Liver (tissue), 8 donors: ENCODE measurements at regions not wholly inside any gene's neighbourhood (a gene's known extent, or its start where the extent isn't known, plus 50 kb on each side); places are given as distances from the start of the nearest gene placed in this dataset.
A peak's percentile ranks its signal among the peaks of the same experiment; 100 is the strongest.

Experiments used
- DNase-seq: peaks from one replicate; pipeline ENCODE4 v3.0.0-alpha.2; 2017; ENCODE audit warnings: low spot score
- H3K27ac ChIP-seq, 2 donors: one replicate each; pipeline ENCODE4 v1.7.0; 2013; ENCODE audit warnings: inconsistent platforms in 2 of 2, low read length in 2 of 2, control low read depth in 1 of 2, low read depth in 1 of 2, mild to moderate bottlenecking in 1 of 2
- H3K27me3 ChIP-seq, 4 donors: one replicate each; pipeline versions ENCODE4 v1.6.1 to v1.7.0; 2013; ENCODE audit warnings: low read length in 3 of 4, inconsistent platforms in 1 of 4, mild to moderate bottlenecking in 1 of 4, moderate library complexity in 1 of 4; ENCODE audit not compliant: control insufficient read depth in 4 of 4, insufficient read depth in 4 of 4
- H3K36me3 ChIP-seq, 4 donors: one replicate each; pipeline versions ENCODE4 v1.6.1 to v1.7.0; 2013; ENCODE audit warnings: low read length in 3 of 4, mild to moderate bottlenecking in 3 of 4, low read depth in 1 of 4, moderate library complexity in 1 of 4; ENCODE audit not compliant: control insufficient read depth in 4 of 4, insufficient read depth in 3 of 4
- H3K4me1 ChIP-seq, 4 donors: one replicate each; pipeline versions ENCODE4 v1.6.1 to v1.7.0; 2013; ENCODE audit warnings: low read length in 3 of 4, mild to moderate bottlenecking in 3 of 4, moderate library complexity in 1 of 4; ENCODE audit not compliant: control insufficient read depth in 4 of 4, insufficient read depth in 4 of 4
- H3K4me3 ChIP-seq, 3 donors: one replicate each; pipeline versions ENCODE4 v1.6.1 to v1.7.0; 2013; ENCODE audit warnings: low read length in 3 of 3, control low read depth in 1 of 3, low read depth in 1 of 3, mild to moderate bottlenecking in 1 of 3
- H3K9ac ChIP-seq, 2 donors: one replicate each; pipeline ENCODE4 v1.7.0; 2013; ENCODE audit warnings: low read length in 2 of 2, mild to moderate bottlenecking in 2 of 2, moderate library complexity in 2 of 2, control low read depth in 1 of 2, low read depth in 1 of 2
- H3K9me3 ChIP-seq, 4 donors: one replicate each; pipeline versions ENCODE4 v1.6.1 to v1.7.0; 2013; ENCODE audit warnings: low read length in 3 of 4; ENCODE audit not compliant: control insufficient read depth in 4 of 4
- ATF3 ChIP-seq: IDR thresholded peaks from 2 replicates; pipeline ENCODE4 v1.6.1; 2016; ENCODE audit warnings: antibody characterized with exemption
- CTCF ChIP-seq: fragments of 150-350 bp; IDR thresholded peaks from 2 replicates; pipeline ENCODE4 v1.5.1; 2017; ENCODE audit warnings: improper control_type of control experiment, low read depth, low read length; ENCODE audit not compliant: missing input control
- EGR1 ChIP-seq, 2 donors: IDR thresholded peaks; 2 replicates each; pipeline ENCODE4 v1.6.1; 2016 to 2018; ENCODE audit warnings: antibody characterized with exemption in 2 of 2, low read depth in 2 of 2
- FOXA1 ChIP-seq: IDR thresholded peaks from 2 replicates; pipeline ENCODE4 v1.6.1; 2016; ENCODE audit warnings: antibody characterized with exemption
- FOXA2 ChIP-seq: IDR thresholded peaks from 2 replicates; pipeline ENCODE4 v1.6.1; 2016; ENCODE audit warnings: antibody characterized with exemption
- GABPA ChIP-seq, 2 donors: IDR thresholded peaks in 1 of 2; conservative IDR thresholded peaks in 1 of 2; 2 replicates each; pipeline ENCODE4 v1.6.1; 2016; ENCODE audit warnings: antibody characterized with exemption in 2 of 2, mild to moderate bottlenecking in 1 of 2, moderate library complexity in 1 of 2
- HNF4A ChIP-seq, 2 donors: conservative IDR thresholded peaks; 2 replicates each; pipeline ENCODE4 v1.6.1; 2016; ENCODE audit warnings: antibody characterized with exemption in 2 of 2, mild to moderate bottlenecking in 2 of 2
- HNF4G ChIP-seq: IDR thresholded peaks from 2 replicates; pipeline ENCODE4 v1.6.1; 2016; ENCODE audit warnings: antibody characterized with exemption
- JUND ChIP-seq, 2 donors: IDR thresholded peaks; 2 replicates each; pipeline ENCODE4 v1.6.1; 2016; ENCODE audit warnings: antibody characterized with exemption in 2 of 2
- MAX ChIP-seq: IDR thresholded peaks from 2 replicates; pipeline ENCODE4 v1.6.1; 2016; ENCODE audit warnings: antibody characterized with exemption
- NR2F2 ChIP-seq: IDR thresholded peaks from 2 replicates; pipeline ENCODE4 v1.6.1; 2016; ENCODE audit warnings: antibody characterized with exemption
- RAD21 ChIP-seq, 2 donors: IDR thresholded peaks; 2 replicates each; pipeline ENCODE4 v1.6.1; 2016; ENCODE audit warnings: antibody characterized with exemption in 2 of 2, mild to moderate bottlenecking in 2 of 2
- REST ChIP-seq: IDR thresholded peaks from 2 replicates; pipeline ENCODE4 v1.6.1; 2016; ENCODE audit warnings: antibody characterized with exemption, mild to moderate bottlenecking
- SP1 ChIP-seq: IDR thresholded peaks from 2 replicates; pipeline ENCODE4 v1.6.1; 2018; ENCODE audit warnings: antibody characterized with exemption, mild to moderate bottlenecking
- TAF1 ChIP-seq: conservative IDR thresholded peaks from 2 replicates; pipeline ENCODE4 v1.6.1; 2016; ENCODE audit warnings: antibody characterized with exemption, mild to moderate bottlenecking
- ZBTB33 ChIP-seq: IDR thresholded peaks from 2 replicates; pipeline ENCODE4 v1.6.1; 2016; ENCODE audit warnings: antibody characterized with exemption
- WGBS: extraction: QIAGEN DNeasy Blood & Tissue Kit; methylation state at CpG from one replicate; pipeline ENCODE4 v1.1.7; 2013; 5-methylcytosine and 5-hydroxymethylcytosine counted together
- donor health status: healthy.
- donor health status: healthy.
- donor health status: healthy.
- donor health status: healthy.
- donor health status: healthy.

- TF ChIP-seq REST: no peak
Measured at GRCh38 chr15:98543237-98543636, 105.1 kb upstream of the IGF1R start (continued).

GRCh38 chr15:98546329-98546728, 102.0 kb upstream of the IGF1R start:
- 88% methylated on average over 9 of the region's 9 CpGs for WGBS

GRCh38 chr15:98547275-98547674, 101.1 kb upstream of the IGF1R start:
- no peaks in the 10 kb centered on the region for H3K9me3 ChIP-seq
- TF ChIP-seq SP1: no peak
- no peak for TF ChIP-seq TAF1
- TF ChIP-seq CTCF: no peak
- no peak for TF ChIP-seq ATF3
- TF ChIP-seq HNF4A (conservative IDR thresholded peaks at IDR 0.05): no peak
- TF ChIP-seq HNF4G: no peak
- TF ChIP-seq ZBTB33: no peak
- TF ChIP-seq GABPA (IDR thresholded peaks at IDR 0.05 in 1 of 2, conservative IDR thresholded peaks at IDR 0.05 in 1 of 2): no peak
- TF ChIP-seq NR2F2: no peak
- no peak for TF ChIP-seq MAX
- no peak for DNase-seq
- H3K27ac ChIP-seq: peak overlapping the region in 1 of 2 donors; percentile 6
- 18% methylated on average over 5 of the region's 5 CpGs for WGBS
- peaks cover 0 to 1% (median 0%) of the 10 kb centered on the region in 4 donors for H3K36me3 ChIP-seq
- peaks cover 0 to 6% (median 2%) of the 10 kb centered on the region in 4 donors for H3K4me1 ChIP-seq
- H3K27me3 ChIP-seq: peaks cover 0 to 6% (median 2%) of the 10 kb centered on the region in 4 donors
- H3K9ac ChIP-seq: no peak overlapping the region
- H3K4me3 ChIP-seq: no peak overlapping the region

More at GRCh38 chr15:98546329-98546728, 102.0 kb upstream of the IGF1R start:
- no peak for TF ChIP-seq CTCF
- no peak for TF ChIP-seq EGR1 (IDR thresholded peaks at IDR 0.05; ENCODE audit: low read depth in 2 of 2)
- TF ChIP-seq RAD21 (IDR thresholded peaks at IDR 0.05): no peak
- no peak for TF ChIP-seq JUND (IDR thresholded peaks at IDR 0.05)
- no peak for TF ChIP-seq GABPA (IDR thresholded peaks at IDR 0.05 in 1 of 2, conservative IDR thresholded peaks at IDR 0.05 in 1 of 2)
- TF ChIP-seq FOXA2: no peak
- no peak for TF ChIP-seq TAF1
- no peak for TF ChIP-seq ATF3
- no peak for TF ChIP-seq MAX
- TF ChIP-seq FOXA1: no peak
- no peak for DNase-seq
- Histone ChIP-seq H3K9ac (no peak overlapping the region), H3K36me3 (no peaks in the 10 kb centered on the region), H3K4me1 (peaks cover 0 to 6% (median 2%) of the 10 kb centered on the region in 4 donors), H3K27me3 (peaks cover 0 to 6% (median 2%) of the 10 kb centered on the region in 4 donors), H3K27ac (no peak overlapping the region), H3K4me3 (no peak overlapping the region), H3K9me3 (no peaks in the 10 kb centered on the region)
